Vagina (tissue), 2 donors: ENCODE measurements at regions not wholly inside any gene's neighbourhood (a gene's known extent, or its start where the extent isn't known, plus 50 kb on each side); places are given as distances from the start of the nearest gene placed in this dataset.

Source experiments
- DNase-seq, 2 donors: peaks; one replicate each; pipeline ENCODE4 v3.0.0-alpha.2; 2017; ENCODE audit errors: extremely low spot score in 2 of 2
- H3K27ac ChIP-seq: fragments of 200-600 bp; sonication (generic); one replicate; pipeline ENCODE4 v1.5.1; 2019
- H3K27me3 ChIP-seq: fragments of 200-600 bp; sonication (generic); one replicate; pipeline ENCODE4 v1.5.1; 2019
- H3K36me3 ChIP-seq, 2 donors: fragments of 200-600 bp; sonication (generic); one replicate each; pipeline ENCODE4 v1.5.1; 2017 to 2019
- H3K4me1 ChIP-seq: fragments of 200-600 bp; sonication (generic); one replicate; pipeline ENCODE4 v1.5.1; 2019
- H3K4me3 ChIP-seq, 2 donors: fragments of 200-600 bp; sonication (generic); 1 replicate in 1 of 2; 2 replicates in 1 of 2; pipeline ENCODE4 v1.5.1; 2016 to 2019
- H3K9me3 ChIP-seq: fragments of 200-600 bp; sonication (generic); one replicate; pipeline ENCODE4 v1.5.1; 2019
- CTCF ChIP-seq, 3 experiments: fragments of 450-650 bp in 2 of 3; fragments of 200-600 bp in 1 of 3; sonication (generic) in 1 of 3; IDR thresholded peaks; one replicate each; pipeline ENCODE4 v1.5.1; 2017 to 2019; ENCODE audit warnings: antibody characterized with exemption in 3 of 3, mild to moderate bottlenecking in 2 of 3, moderate library complexity in 2 of 3
- POLR2A ChIP-seq, 2 donors: fragments of 450-650 bp; IDR thresholded peaks; one replicate each; pipeline ENCODE4 v1.6.1; 2017; ENCODE audit warnings: antibody characterized with exemption in 2 of 2, mild to moderate bottlenecking in 2 of 2, moderate library complexity in 2 of 2
- POLR2AphosphoS5 ChIP-seq, 2 donors: sonication (generic); formaldehyde crosslinking; IDR thresholded peaks; one replicate each; pipeline ENCODE4 v1.9.0; 2017; ENCODE audit warnings: antibody characterized with exemption in 2 of 2, mild to moderate bottlenecking in 2 of 2, low read depth in 1 of 2; ENCODE audit not compliant: insufficient read depth in 1 of 2
- intact Hi-C: fragments of 100-400 bp; cut with DNase I; formaldehyde crosslinking; loops from one replicate; pipeline ENCODE4 v1.15.1; 2023

GRCh38 chr2:41727152-41727551, 320.7 kb upstream of the PKDCC start:
- Histone ChIP-seq H3K27ac (no peak overlapping the region), H3K27me3 (no peaks in the 10 kb centered on the region), H3K4me3 (no peak overlapping the region), H3K9me3 (no peaks in the 10 kb centered on the region), H3K4me1 (no peaks in the 10 kb centered on the region), H3K36me3 (no peaks in the 10 kb centered on the region)
- intact Hi-C loops = no loop called here
- DNase-seq = no peak
- TF ChIP-seq POLR2AphosphoS5 (IDR thresholded peaks at IDR 0.05; ENCODE audit: insufficient read depth in 1 of 2, low read depth in 1 of 2) = no peak
- no peak for TF ChIP-seq POLR2A (IDR thresholded peaks at IDR 0.05)
- no peak for TF ChIP-seq CTCF (IDR thresholded peaks at IDR 0.05)

GRCh38 chr2:41727711-41728110, 320.1 kb upstream of the PKDCC start:
- intact Hi-C loops = no loop called here
- Histone ChIP-seq H3K4me3 (no peak overlapping the region), H3K4me1 (no peaks in the 10 kb centered on the region), H3K9me3 (no peaks in the 10 kb centered on the region), H3K36me3 (no peaks in the 10 kb centered on the region), H3K27me3 (no peaks in the 10 kb centered on the region), H3K27ac (no peak overlapping the region)
- no peak for DNase-seq
- TF ChIP-seq POLR2A (IDR thresholded peaks at IDR 0.05) (no peak), POLR2AphosphoS5 (IDR thresholded peaks at IDR 0.05; ENCODE audit: insufficient read depth in 1 of 2, low read depth in 1 of 2) (no peak), CTCF (IDR thresholded peaks at IDR 0.05) (no peak)

- H3K27ac ChIP-seq = no peak overlapping the region
- H3K36me3 ChIP-seq = no peaks in the 10 kb centered on the region
- no peak overlapping the region for H3K4me3 ChIP-seq
- no peaks in the 10 kb centered on the region for H3K9me3 ChIP-seq
- no peak for TF ChIP-seq POLR2A (IDR thresholded peaks at IDR 0.05)
- TF ChIP-seq POLR2AphosphoS5 (IDR thresholded peaks at IDR 0.05; ENCODE audit: insufficient read depth in 1 of 2, low read depth in 1 of 2) = no peak
- TF ChIP-seq CTCF (IDR thresholded peaks at IDR 0.05) = no peak
- no peaks in the 10 kb centered on the region for H3K27me3 ChIP-seq
- DNase-seq = no peak
- H3K4me1 ChIP-seq = no peaks in the 10 kb centered on the region
- intact Hi-C loops = no loop called here
Observed at GRCh38 chr2:41728788-41729338, 319.0 kb upstream of the PKDCC start.

- DNase-seq = no peak
- no peaks in the 10 kb centered on the region for H3K9me3 ChIP-seq
- no peak for TF ChIP-seq CTCF (IDR thresholded peaks at IDR 0.05)
- TF ChIP-seq POLR2A (IDR thresholded peaks at IDR 0.05) = no peak
- no peak for TF ChIP-seq POLR2AphosphoS5 (IDR thresholded peaks at IDR 0.05; ENCODE audit: insufficient read depth in 1 of 2, low read depth in 1 of 2)
- no peaks in the 10 kb centered on the region for H3K36me3 ChIP-seq
- no peaks in the 10 kb centered on the region for H3K27me3 ChIP-seq
- intact Hi-C loops = no loop called here
- no peaks in the 10 kb centered on the region for H3K4me1 ChIP-seq
- no peak overlapping the region for H3K27ac ChIP-seq
- H3K4me3 ChIP-seq = no peak overlapping the region
Observed at GRCh38 chr2:41729800-41730364, 317.9 kb upstream of the PKDCC start.

GRCh38 chr2:41735006-41735405, 312.8 kb upstream of the PKDCC start:
- no peak overlapping the region for H3K27ac ChIP-seq
- H3K27me3 ChIP-seq = no peaks in the 10 kb centered on the region
- TF ChIP-seq CTCF (IDR thresholded peaks at IDR 0.05) (no peak), POLR2AphosphoS5 (IDR thresholded peaks at IDR 0.05; ENCODE audit: insufficient read depth in 1 of 2, low read depth in 1 of 2) (no peak), POLR2A (IDR thresholded peaks at IDR 0.05) (no peak)
- no peaks in the 10 kb centered on the region for H3K36me3 ChIP-seq
- H3K4me3 ChIP-seq = no peak overlapping the region
- intact Hi-C loops = no loop called here
- no peaks in the 10 kb centered on the region for H3K9me3 ChIP-seq
- DNase-seq = no peak
- H3K4me1 ChIP-seq = no peaks in the 10 kb centered on the region
